SK-N-SH (cell line): ENCODE measurements at regions not wholly inside any gene's neighbourhood (a gene's known extent, or its start where the extent isn't known, plus 50 kb on each side); places are given as distances from the start of the nearest gene placed in this dataset.
"Not testable (repeated sequence)": the region's sequence is repeated elsewhere in the genome, so short reads cannot be mapped to it uniquely, and the experiment has no call there.

ENCODE experiments used
- CTCF ChIA-PET: fragments of 300-600, 350-600 bp; formaldehyde crosslinking; extraction: SDS; loops from one replicate; lab custom pipeline; 2021; lab: Yijun Ruan, JAX
- POLR2A ChIA-PET: fragments of 350-600 bp; sonication (Branson Sonifier 250); formaldehyde crosslinking; extraction: SDS; loops from one replicate; lab custom pipeline; 2020; ENCODE audit warnings: antibody characterized with exemption, inconsistent platforms; lab: Yijun Ruan, JAX
- DNase-seq: peaks from one replicate; pipeline ENCODE4 v3.0.0; 2012
- H2AFZ ChIP-seq: fragments of 200-600 bp; sonication (generic); 2 replicates; pipeline ENCODE4 v1.8.1; 2016; ENCODE audit warnings: antibody characterized with exemption, mild to moderate bottlenecking, low read depth
- H3F3A ChIP-seq: fragments of 200-600 bp; sonication (generic); replicated peaks from 2 replicates; pipeline ENCODE3; 2016; ENCODE audit warnings: antibody characterized with exemption, mild to moderate bottlenecking; ENCODE audit not compliant: insufficient read depth
- H3K27ac ChIP-seq, 2 experiments: fragments of 200-500 bp in 1 of 2; fragments of 200-600 bp in 1 of 2; sonication (Bioruptor generic) in 1 of 2; sonication (generic), shearing (Covaris generic) in 1 of 2; 2 replicates each; pipeline versions ENCODE4 v1.5.1 to v1.6.1; 2014 to 2016; ENCODE audit warnings: low read depth in 2 of 2, inconsistent platforms in 1 of 2, low read length in 1 of 2, mild to moderate bottlenecking in 1 of 2, mixed read lengths in 1 of 2
- H3K27me3 ChIP-seq: fragments of 200-600 bp; sonication (generic), shearing (Covaris generic); 2 replicates; pipeline ENCODE4 v1.6.1; 2016; ENCODE audit warnings: mixed run types; ENCODE audit not compliant: insufficient read depth
- H3K36me3 ChIP-seq, 2 experiments: fragments of 200-500 bp in 1 of 2; fragments of 200-600 bp in 1 of 2; sonication (Bioruptor generic) in 1 of 2; sonication (generic) in 1 of 2; replicated peaks in 1 of 2; 2 replicates each; pipeline versions ENCODE3 to v1.5.1; 2014 to 2016; ENCODE audit warnings: low read length in 1 of 2, mild to moderate bottlenecking in 1 of 2; ENCODE audit not compliant: insufficient read depth in 2 of 2, control insufficient read depth in 1 of 2
- H3K4me1 ChIP-seq, 2 experiments: fragments of 200-500 bp in 1 of 2; fragments of 200-600 bp in 1 of 2; sonication (Bioruptor generic) in 1 of 2; sonication (generic), shearing (Covaris generic) in 1 of 2; 2 replicates each; pipeline versions ENCODE4 v1.5.1 to v1.6.1; 2014 to 2016; ENCODE audit warnings: low read depth in 1 of 2, low read length in 1 of 2, mixed run types in 1 of 2; ENCODE audit not compliant: insufficient read depth in 2 of 2, control insufficient read depth in 1 of 2
- H3K4me2 ChIP-seq: fragments of 200-600 bp; sonication (generic), shearing (Covaris generic); 2 replicates; pipeline ENCODE4 v1.6.1; 2017; ENCODE audit warnings: mixed run types
- H3K4me3 ChIP-seq, 2 experiments: fragments of 200-500 bp in 1 of 2; fragments of 200-600 bp in 1 of 2; sonication (Bioruptor generic) in 1 of 2; sonication (generic), shearing (Covaris generic) in 1 of 2; 2 replicates each; pipeline versions ENCODE4 v1.5.1 to v1.8.1; 2014 to 2016; ENCODE audit warnings: low read depth in 2 of 2, inconsistent platforms in 1 of 2, low read length in 1 of 2, mild to moderate bottlenecking in 1 of 2, mixed read lengths in 1 of 2, moderate library complexity in 1 of 2
- H3K79me2 ChIP-seq: fragments of 200-600 bp; sonication (generic); 2 replicates; pipeline ENCODE4 v1.8.1; 2017; ENCODE audit warnings: mild to moderate bottlenecking; ENCODE audit not compliant: insufficient read depth
- H3K9ac ChIP-seq: fragments of 200-600 bp; sonication (generic); 2 replicates; pipeline ENCODE4 v1.6.1; 2017; ENCODE audit warnings: mixed run types
- H3K9me2 ChIP-seq: fragments of 200-600 bp; sonication (generic); 2 replicates; pipeline ENCODE4 v1.6.1; 2017; ENCODE audit warnings: mixed run types
- H3K9me3 ChIP-seq: fragments of 200-600 bp; sonication (generic); 2 replicates; pipeline ENCODE4 v1.6.1; 2017; ENCODE audit warnings: mixed run types, mild to moderate bottlenecking, moderate library complexity
- H4K20me1 ChIP-seq: fragments of 200-600 bp; sonication (generic); 2 replicates; pipeline ENCODE4 v1.6.1; 2017; ENCODE audit warnings: mild to moderate bottlenecking, mixed run types; ENCODE audit not compliant: insufficient read depth
- ELF1 ChIP-seq: IDR thresholded peaks from 2 replicates; pipeline ENCODE4 v1.4.0; 2012
- FOXJ3 ChIP-seq: sonication (generic); formaldehyde crosslinking; IDR thresholded peaks from 2 replicates; pipeline ENCODE4 v1.5.1; 2020; ENCODE audit warnings: mild to moderate bottlenecking, missing genetic modification reagents
- GABPA ChIP-seq: IDR thresholded peaks from 2 replicates; pipeline ENCODE4 v1.4.0; 2012; ENCODE audit warnings: low read depth, mild to moderate bottlenecking
- GATA2 ChIP-seq: sonication (generic); formaldehyde crosslinking; IDR thresholded peaks from 2 replicates; pipeline ENCODE4 v1.5.0; 2020; ENCODE audit warnings: mild to moderate bottlenecking, missing genetic modification reagents
- POLR2AphosphoS5 ChIP-seq: IDR thresholded peaks from 2 replicates; pipeline ENCODE4 v1.6.1; 2012; ENCODE audit warnings: low read depth, low read length
- TAF1 ChIP-seq: IDR thresholded peaks from 2 replicates; pipeline ENCODE4 v1.6.1; 2012; ENCODE audit warnings: low read depth, mild to moderate bottlenecking, low read length, moderate library complexity, borderline replicate concordance
- YY1 ChIP-seq: IDR thresholded peaks from 2 replicates; pipeline ENCODE4 v1.4.0; 2012; ENCODE audit warnings: low read depth, mild to moderate bottlenecking
- ZBTB33 ChIP-seq: IDR thresholded peaks from 2 replicates; pipeline ENCODE4 v1.4.0; 2012; ENCODE audit warnings: low read depth, borderline replicate concordance
- WGBS: methylation state at CpG from one replicate; pipeline ENCODE4 v1.1.6; 2017; ENCODE audit warnings: low lambda C conversion rate; 5-methylcytosine and 5-hydroxymethylcytosine counted together
- TF ChIP-seq, protein P1 (sequence below): IDR thresholded peaks from 2 replicates; pipeline ENCODE4 v1.6.1; 2012; ENCODE audit warnings: mild to moderate bottlenecking, low read depth, low read length, moderate library complexity

DNA sequence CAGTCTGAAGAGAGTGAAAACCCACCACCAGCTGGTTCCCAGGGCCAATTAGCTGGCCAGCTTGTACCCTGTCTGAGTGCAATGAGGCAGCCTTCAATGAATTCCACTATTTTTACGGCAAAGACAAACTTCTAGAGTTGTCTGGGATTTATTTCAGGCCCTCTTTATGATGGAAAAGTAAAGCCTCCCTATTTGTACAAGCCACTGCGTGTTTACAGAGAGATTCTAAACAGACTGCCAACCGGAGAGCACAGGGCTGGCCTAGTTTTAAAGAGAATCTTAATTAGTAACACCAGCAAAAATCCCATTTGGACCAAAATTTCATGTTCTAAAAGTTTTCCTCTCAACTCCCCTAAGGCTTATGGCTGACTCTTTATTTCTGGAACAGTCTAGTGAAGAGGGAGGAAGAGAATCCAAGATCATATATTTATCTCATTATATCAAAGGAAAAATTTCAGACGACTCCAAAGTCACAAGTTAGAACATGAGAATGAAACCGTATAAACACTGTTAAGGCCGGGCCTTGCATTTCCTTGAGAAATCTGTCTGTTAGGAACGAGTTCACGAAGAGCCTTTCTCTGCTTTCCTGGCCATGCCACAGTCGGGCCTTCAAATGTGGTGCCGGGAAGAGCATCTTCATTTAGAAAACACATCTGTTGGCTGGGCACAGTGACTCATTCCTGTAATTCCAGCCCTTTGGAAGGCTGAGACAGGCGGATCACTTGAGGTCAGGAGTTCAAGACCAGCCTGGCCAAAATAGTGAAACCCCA lies 724.6 kb upstream of the NRP1 start:
- H3K4me3 ChIP-seq: no peak overlapping the region
- H3K36me3 ChIP-seq: no peaks in the 10 kb centered on the region
- no peak for TF ChIP-seq FOXJ3 (CRISPR knock-in tag)
- no peak for TF ChIP-seq ZBTB33
- TF ChIP-seq, protein P1, sequence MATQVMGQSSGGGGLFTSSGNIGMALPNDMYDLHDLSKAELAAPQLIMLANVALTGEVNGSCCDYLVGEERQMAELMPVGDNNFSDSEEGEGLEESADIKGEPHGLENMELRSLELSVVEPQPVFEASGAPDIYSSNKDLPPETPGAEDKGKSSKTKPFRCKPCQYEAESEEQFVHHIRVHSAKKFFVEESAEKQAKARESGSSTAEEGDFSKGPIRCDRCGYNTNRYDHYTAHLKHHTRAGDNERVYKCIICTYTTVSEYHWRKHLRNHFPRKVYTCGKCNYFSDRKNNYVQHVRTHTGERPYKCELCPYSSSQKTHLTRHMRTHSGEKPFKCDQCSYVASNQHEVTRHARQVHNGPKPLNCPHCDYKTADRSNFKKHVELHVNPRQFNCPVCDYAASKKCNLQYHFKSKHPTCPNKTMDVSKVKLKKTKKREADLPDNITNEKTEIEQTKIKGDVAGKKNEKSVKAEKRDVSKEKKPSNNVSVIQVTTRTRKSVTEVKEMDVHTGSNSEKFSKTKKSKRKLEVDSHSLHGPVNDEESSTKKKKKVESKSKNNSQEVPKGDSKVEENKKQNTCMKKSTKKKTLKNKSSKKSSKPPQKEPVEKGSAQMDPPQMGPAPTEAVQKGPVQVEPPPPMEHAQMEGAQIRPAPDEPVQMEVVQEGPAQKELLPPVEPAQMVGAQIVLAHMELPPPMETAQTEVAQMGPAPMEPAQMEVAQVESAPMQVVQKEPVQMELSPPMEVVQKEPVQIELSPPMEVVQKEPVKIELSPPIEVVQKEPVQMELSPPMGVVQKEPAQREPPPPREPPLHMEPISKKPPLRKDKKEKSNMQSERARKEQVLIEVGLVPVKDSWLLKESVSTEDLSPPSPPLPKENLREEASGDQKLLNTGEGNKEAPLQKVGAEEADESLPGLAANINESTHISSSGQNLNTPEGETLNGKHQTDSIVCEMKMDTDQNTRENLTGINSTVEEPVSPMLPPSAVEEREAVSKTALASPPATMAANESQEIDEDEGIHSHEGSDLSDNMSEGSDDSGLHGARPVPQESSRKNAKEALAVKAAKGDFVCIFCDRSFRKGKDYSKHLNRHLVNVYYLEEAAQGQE: no peak
- no peak for TF ChIP-seq GABPA
- TF ChIP-seq POLR2AphosphoS5: no peak
- no peak for TF ChIP-seq YY1
- TF ChIP-seq ELF1: no peak
- TF ChIP-seq GATA2 (CRISPR knock-in tag): no peak
- TF ChIP-seq TAF1: no peak
- ChIA-PET CTCF (no interaction called here), POLR2A (no interaction called here)
- no peak overlapping the region for H3K27ac ChIP-seq
- no peaks in the 10 kb centered on the region for H3K79me2 ChIP-seq
- H3K4me2 ChIP-seq: no peak overlapping the region
- no peaks in the 10 kb centered on the region for H3K9me2 ChIP-seq
- no peak overlapping the region for H2AFZ ChIP-seq
- H3K27me3 ChIP-seq: no peaks in the 10 kb centered on the region
- DNase-seq: no peak
- H4K20me1 ChIP-seq: no peaks in the 10 kb centered on the region
- no peaks in the 10 kb centered on the region for H3K4me1 ChIP-seq
- H3K9ac ChIP-seq: no peak overlapping the region
- peaks cover 5% of the 10 kb centered on the region; the same call in 1 of the 2 replicates for H3K9me3 ChIP-seq
- WGBS: 87% methylated on average over 11 of the region's 11 CpGs
- H3F3A ChIP-seq: no peaks in the 10 kb centered on the region

DNA sequence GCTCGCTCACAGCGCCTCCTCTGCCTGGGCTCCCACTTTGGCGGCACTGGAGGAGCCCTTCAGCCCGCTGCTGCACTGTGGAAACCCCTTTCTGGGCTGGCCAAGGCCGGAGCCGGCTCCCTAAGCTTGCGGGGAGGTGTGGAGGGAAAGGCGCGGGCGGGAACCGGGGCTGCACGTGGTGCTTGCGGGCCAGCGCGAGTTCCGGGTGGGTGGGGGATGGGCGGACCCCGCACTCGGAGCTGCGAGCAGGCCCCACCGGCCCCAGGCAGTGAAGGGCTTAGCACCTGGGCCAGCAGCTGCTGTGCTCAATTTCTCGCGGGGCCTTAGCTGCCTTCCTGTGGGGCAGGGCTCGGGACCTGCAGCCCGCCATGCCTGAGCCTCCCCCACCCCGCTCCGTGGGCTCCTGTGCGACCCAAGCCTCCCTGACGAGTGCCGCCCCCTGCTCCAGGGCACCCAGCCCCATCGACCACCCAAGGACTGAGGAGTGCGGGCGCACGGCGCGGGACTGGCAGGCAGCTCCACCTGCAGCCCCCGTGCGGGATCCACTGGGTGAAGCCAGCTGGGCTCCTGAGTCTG lies 721.0 kb upstream of the NRP1 start:
- H3K9ac ChIP-seq, H3K36me3 ChIP-seq, H3K27me3 ChIP-seq, H3K9me2 ChIP-seq, H3K4me1 ChIP-seq, H3K27ac ChIP-seq, H2AFZ ChIP-seq, DNase-seq, CTCF ChIA-PET, H3K4me2 ChIP-seq, POLR2A ChIA-PET, H3F3A ChIP-seq, H3K9me3 ChIP-seq, H3K79me2 ChIP-seq, H4K20me1 ChIP-seq, H3K4me3 ChIP-seq: not testable (repeated sequence)
- 92% methylated on average over 14 of the region's 38 CpGs for WGBS
